Vagina (tissue), 2 donors: ENCODE measurements at regions not wholly inside any gene's neighbourhood (a gene's known extent, or its start where the extent isn't known, plus 50 kb on each side); places are given as distances from the start of the nearest gene placed in this dataset.

Source experiments
- DNase-seq, 2 donors: peaks; one replicate each; pipeline ENCODE4 v3.0.0-alpha.2; 2017; ENCODE audit errors: extremely low spot score in 2 of 2
- H3K27ac ChIP-seq: fragments of 200-600 bp; sonication (generic); one replicate; pipeline ENCODE4 v1.5.1; 2019
- H3K27me3 ChIP-seq: fragments of 200-600 bp; sonication (generic); one replicate; pipeline ENCODE4 v1.5.1; 2019
- H3K36me3 ChIP-seq, 2 donors: fragments of 200-600 bp; sonication (generic); one replicate each; pipeline ENCODE4 v1.5.1; 2017 to 2019
- H3K4me1 ChIP-seq: fragments of 200-600 bp; sonication (generic); one replicate; pipeline ENCODE4 v1.5.1; 2019
- H3K4me3 ChIP-seq, 2 donors: fragments of 200-600 bp; sonication (generic); 1 replicate in 1 of 2; 2 replicates in 1 of 2; pipeline ENCODE4 v1.5.1; 2016 to 2019
- H3K9me3 ChIP-seq: fragments of 200-600 bp; sonication (generic); one replicate; pipeline ENCODE4 v1.5.1; 2019
- CTCF ChIP-seq, 3 experiments: fragments of 450-650 bp in 2 of 3; fragments of 200-600 bp in 1 of 3; sonication (generic) in 1 of 3; IDR thresholded peaks; one replicate each; pipeline ENCODE4 v1.5.1; 2017 to 2019; ENCODE audit warnings: antibody characterized with exemption in 3 of 3, mild to moderate bottlenecking in 2 of 3, moderate library complexity in 2 of 3
- POLR2A ChIP-seq, 2 donors: fragments of 450-650 bp; IDR thresholded peaks; one replicate each; pipeline ENCODE4 v1.6.1; 2017; ENCODE audit warnings: antibody characterized with exemption in 2 of 2, mild to moderate bottlenecking in 2 of 2, moderate library complexity in 2 of 2
- POLR2AphosphoS5 ChIP-seq, 2 donors: sonication (generic); formaldehyde crosslinking; IDR thresholded peaks; one replicate each; pipeline ENCODE4 v1.9.0; 2017; ENCODE audit warnings: antibody characterized with exemption in 2 of 2, mild to moderate bottlenecking in 2 of 2, low read depth in 1 of 2; ENCODE audit not compliant: insufficient read depth in 1 of 2
- intact Hi-C: fragments of 100-400 bp; cut with DNase I; formaldehyde crosslinking; loops from one replicate; pipeline ENCODE4 v1.15.1; 2023

DNA sequence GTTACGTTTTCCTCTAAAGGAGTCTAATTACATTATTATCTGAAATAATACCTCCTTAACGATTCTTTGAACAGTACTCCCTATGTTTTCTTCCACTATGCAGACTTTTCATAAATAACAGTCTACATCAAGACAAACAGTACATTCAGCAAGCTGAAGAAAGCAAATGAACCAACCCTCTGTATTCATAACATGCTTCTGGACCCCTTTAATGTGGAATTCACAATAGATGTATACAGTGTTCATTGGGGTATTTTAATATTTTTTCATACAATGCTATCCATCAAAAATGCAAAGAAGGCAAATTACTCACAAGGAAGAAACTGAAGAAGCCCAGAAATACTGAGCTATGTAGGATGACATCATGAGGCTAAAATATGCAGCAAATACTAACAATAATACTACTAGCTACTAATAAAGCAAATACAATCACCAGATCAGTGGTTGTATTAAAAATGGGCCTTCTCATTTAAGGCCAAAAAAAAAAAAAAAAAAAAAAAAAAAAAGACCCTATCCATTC is 408.6 kb downstream of the MTX2 start:
- intact Hi-C loops: no loop called here
- Histone ChIP-seq H3K27me3 (no peaks in the 10 kb centered on the region), H3K27ac (no peak overlapping the region), H3K9me3 (no peaks in the 10 kb centered on the region), H3K4me3 (no peak overlapping the region), H3K4me1 (peaks cover 8% of the 10 kb centered on the region), H3K36me3 (no peaks in the 10 kb centered on the region)
- no peak for DNase-seq
- TF ChIP-seq CTCF (IDR thresholded peaks at IDR 0.05) (no peak), POLR2A (IDR thresholded peaks at IDR 0.05) (no peak), POLR2AphosphoS5 (IDR thresholded peaks at IDR 0.05; ENCODE audit: insufficient read depth in 1 of 2, low read depth in 1 of 2) (no peak)

GRCh38 chr2:176678571-176678970 is 409.3 kb downstream of the MTX2 start:
- no peak overlapping the region for H3K4me3 ChIP-seq
- no peak for TF ChIP-seq POLR2A (IDR thresholded peaks at IDR 0.05)
- TF ChIP-seq CTCF (IDR thresholded peaks at IDR 0.05): no peak
- no peak for TF ChIP-seq POLR2AphosphoS5 (IDR thresholded peaks at IDR 0.05; ENCODE audit: insufficient read depth in 1 of 2, low read depth in 1 of 2)
- intact Hi-C loops: no loop called here
- no peak for DNase-seq
- peaks cover 8% of the 10 kb centered on the region for H3K4me1 ChIP-seq
- no peak overlapping the region for H3K27ac ChIP-seq
- H3K36me3 ChIP-seq: no peaks in the 10 kb centered on the region
- no peaks in the 10 kb centered on the region for H3K27me3 ChIP-seq
- H3K9me3 ChIP-seq: no peaks in the 10 kb centered on the region

DNA sequence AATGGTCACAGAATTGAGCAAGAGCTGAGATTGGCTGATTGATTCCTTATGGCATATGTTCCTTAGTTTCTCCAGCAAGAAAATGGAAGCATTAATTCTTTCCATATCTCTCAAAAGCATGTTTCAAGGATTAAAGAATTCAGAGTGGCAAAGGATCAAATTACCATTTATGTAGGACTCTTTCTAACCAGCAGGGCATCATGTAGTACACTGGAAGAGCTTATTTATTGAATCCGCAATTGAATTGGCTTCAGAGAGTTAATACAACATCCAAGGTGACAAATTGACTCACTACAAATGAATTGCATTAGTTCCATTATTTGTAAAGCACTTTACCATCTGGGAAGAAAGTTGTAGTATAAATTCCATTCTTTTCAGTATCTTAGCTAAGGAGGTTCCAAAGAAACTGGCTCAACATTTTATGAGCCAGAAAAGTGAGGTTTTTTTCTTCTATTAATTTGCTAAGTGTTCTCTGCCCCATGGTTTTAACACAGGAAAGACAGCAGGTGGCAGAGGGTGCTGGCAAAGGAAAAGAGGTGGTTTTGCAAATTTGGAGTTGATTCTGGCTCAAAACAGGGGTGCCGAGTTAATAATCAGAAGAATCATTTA is 409.9 kb downstream of the MTX2 start:
- TF ChIP-seq POLR2A (IDR thresholded peaks at IDR 0.05) (no peak), CTCF (IDR thresholded peaks at IDR 0.05) (no peak), POLR2AphosphoS5 (IDR thresholded peaks at IDR 0.05; ENCODE audit: insufficient read depth in 1 of 2, low read depth in 1 of 2) (no peak)
- no peak overlapping the region for H3K4me3 ChIP-seq
- no peaks in the 10 kb centered on the region for H3K36me3 ChIP-seq
- H3K27ac ChIP-seq: no peak overlapping the region
- peaks cover 8% of the 10 kb centered on the region for H3K4me1 ChIP-seq
- intact Hi-C loops: no loop called here
- no peaks in the 10 kb centered on the region for H3K9me3 ChIP-seq
- no peak for DNase-seq
- no peaks in the 10 kb centered on the region for H3K27me3 ChIP-seq

GRCh38 chr2:176680916-176681516 is 411.8 kb downstream of the MTX2 start:
- Histone ChIP-seq H3K4me1 (peaks cover 8% of the 10 kb centered on the region), H3K27ac (no peak overlapping the region), H3K36me3 (no peaks in the 10 kb centered on the region), H3K4me3 (no peak overlapping the region), H3K27me3 (no peaks in the 10 kb centered on the region), H3K9me3 (no peaks in the 10 kb centered on the region)
- DNase-seq: no peak
- TF ChIP-seq POLR2AphosphoS5 (IDR thresholded peaks at IDR 0.05; ENCODE audit: insufficient read depth in 1 of 2, low read depth in 1 of 2) (no peak), CTCF (IDR thresholded peaks at IDR 0.05) (no peak), POLR2A (IDR thresholded peaks at IDR 0.05) (no peak)
- intact Hi-C loops: no loop called here

DNA sequence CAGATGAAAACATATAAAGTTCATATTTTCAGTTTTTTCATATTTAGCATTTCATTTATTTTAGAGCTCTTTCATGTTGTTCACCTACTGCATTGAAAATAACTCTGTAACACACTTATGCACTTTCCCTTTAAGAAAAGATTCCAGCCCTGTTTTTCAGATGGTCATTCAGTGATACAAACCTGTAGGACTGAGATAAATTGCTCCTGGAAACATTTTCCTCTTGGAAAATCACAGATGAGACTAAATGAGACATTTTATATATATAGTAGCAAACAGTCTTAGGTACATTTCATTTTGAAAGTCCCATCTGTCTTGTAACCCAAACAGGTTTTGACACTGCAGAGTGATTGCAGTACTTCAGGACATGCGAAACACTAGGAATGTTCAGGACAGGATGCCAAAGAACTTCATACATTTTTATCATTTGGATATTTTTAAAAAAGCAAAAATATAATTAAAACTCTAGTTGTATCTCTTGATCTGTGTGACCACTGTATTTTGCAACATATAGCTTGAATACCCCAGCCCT is 412.4 kb downstream of the MTX2 start:
- H3K4me3 ChIP-seq: no peak overlapping the region
- H3K9me3 ChIP-seq: no peaks in the 10 kb centered on the region
- H3K27ac ChIP-seq: no peak overlapping the region
- peaks cover 8% of the 10 kb centered on the region for H3K4me1 ChIP-seq
- TF ChIP-seq POLR2A (IDR thresholded peaks at IDR 0.05) (no peak), CTCF (IDR thresholded peaks at IDR 0.05) (no peak), POLR2AphosphoS5 (IDR thresholded peaks at IDR 0.05; ENCODE audit: insufficient read depth in 1 of 2, low read depth in 1 of 2) (no peak)
- H3K27me3 ChIP-seq: no peaks in the 10 kb centered on the region
- intact Hi-C loops: no loop called here
- H3K36me3 ChIP-seq: no peaks in the 10 kb centered on the region
- no peak for DNase-seq
